PFSK-1 (cell line): ENCODE measurements at regions not wholly inside any gene's neighbourhood (a gene's known extent, or its start where the extent isn't known, plus 50 kb on each side); places are given as distances from the start of the nearest gene placed in this dataset.

Source experiments
- POLR2AphosphoS5 ChIP-seq: IDR thresholded peaks from 2 replicates; pipeline ENCODE4 v1.6.1; 2012; ENCODE audit warnings: low read depth, mild to moderate bottlenecking, control low read depth, low read length, moderate library complexity
- REST ChIP-seq, 2 experiments: IDR thresholded peaks; 2 replicates each; pipeline versions ENCODE4 v1.6.1 to v1.8.0; 2011 to 2012; ENCODE audit warnings: low read depth in 2 of 2, low read length in 2 of 2, control low read depth in 1 of 2, inconsistent platforms in 1 of 2, mild to moderate bottlenecking in 1 of 2, moderate library complexity in 1 of 2; ENCODE audit not compliant: insufficient read depth in 1 of 2
- TAF1 ChIP-seq: IDR thresholded peaks from 2 replicates; pipeline ENCODE4 v1.6.1; 2012; ENCODE audit warnings: low read length, control low read depth, borderline replicate concordance; ENCODE audit not compliant: insufficient read depth

GRCh38 chr6:19245656-19246055, 591.5 kb upstream of the ID4 start:
- TF ChIP-seq REST (IDR thresholded peaks at IDR 0.05; ENCODE audit: insufficient read depth in 1 of 2, low read depth in 2 of 2, low read length in 2 of 2) (no peak), TAF1 (no peak), POLR2AphosphoS5 (no peak)
